Activated effector memory CD4-positive, alpha-beta T cell treated with anti-CD3 and anti-CD28 coated beads, Interleukin-2, amount 50 U/mL, for 16 hours (primary cell): ENCODE measurements at regions not wholly inside any gene's neighbourhood (a gene's known extent, or its start where the extent isn't known, plus 50 kb on each side); places are given as distances from the start of the nearest gene placed in this dataset.

ENCODE experiments used
- DNase-seq: peaks from one replicate; pipeline ENCODE4 v3.0.0-alpha.2; 2020

DNA sequence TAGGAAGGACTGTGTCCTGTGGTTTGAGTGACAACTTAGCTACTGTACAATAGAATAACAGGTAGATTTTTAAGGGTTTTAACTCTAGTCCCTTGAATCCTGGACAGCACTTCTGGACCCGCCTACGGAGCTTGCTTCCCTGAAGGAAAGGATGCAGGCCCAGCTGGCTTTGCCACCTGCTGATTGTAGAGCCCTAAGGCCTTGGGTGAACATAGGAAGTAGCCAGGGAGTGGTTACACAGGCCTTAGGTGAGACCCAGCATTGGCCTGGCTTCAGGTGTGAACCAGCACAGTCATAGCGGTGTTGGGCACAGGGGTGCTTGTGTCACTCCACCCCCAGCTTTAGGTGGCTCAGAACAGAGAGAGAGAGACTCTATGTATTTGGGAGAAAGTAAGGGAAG lies 413.5 kb downstream of the GRIA2 start:
- no peak for DNase-seq

DNA sequence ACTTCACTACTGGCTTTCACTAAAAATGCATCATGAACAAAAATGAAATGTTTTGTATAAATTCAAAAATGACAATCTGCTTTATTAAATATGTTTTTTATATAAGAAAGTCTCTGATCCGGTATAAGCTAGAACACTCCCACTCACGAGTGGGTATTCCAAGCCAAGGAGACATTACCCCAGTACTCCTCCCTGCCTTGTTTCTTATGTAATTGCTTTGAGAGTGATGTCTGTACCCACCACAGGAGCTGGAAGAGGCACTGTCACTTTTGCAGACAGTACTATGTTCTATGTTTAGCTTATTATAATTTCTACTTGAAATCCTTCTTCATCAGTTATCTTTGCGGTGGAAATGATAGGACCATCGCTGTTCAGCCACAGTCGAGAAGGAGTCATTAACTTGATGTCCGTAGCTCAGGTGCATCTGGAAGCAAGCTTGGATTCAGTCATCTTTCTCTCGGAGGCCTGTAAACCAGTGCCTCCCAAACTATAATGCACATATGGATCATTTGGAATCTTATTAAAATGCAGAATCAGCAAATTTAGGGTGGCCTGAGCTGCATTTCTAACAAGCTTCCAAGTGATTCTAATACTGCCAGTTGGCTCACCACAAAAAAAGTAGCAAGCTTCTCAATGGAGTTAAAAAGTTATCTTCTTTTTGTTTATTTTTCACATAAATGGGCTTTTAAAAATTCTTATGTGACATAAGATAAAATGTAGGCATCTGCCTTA lies 396.4 kb downstream of the GRIA2 start:
- no peak for DNase-seq

DNA sequence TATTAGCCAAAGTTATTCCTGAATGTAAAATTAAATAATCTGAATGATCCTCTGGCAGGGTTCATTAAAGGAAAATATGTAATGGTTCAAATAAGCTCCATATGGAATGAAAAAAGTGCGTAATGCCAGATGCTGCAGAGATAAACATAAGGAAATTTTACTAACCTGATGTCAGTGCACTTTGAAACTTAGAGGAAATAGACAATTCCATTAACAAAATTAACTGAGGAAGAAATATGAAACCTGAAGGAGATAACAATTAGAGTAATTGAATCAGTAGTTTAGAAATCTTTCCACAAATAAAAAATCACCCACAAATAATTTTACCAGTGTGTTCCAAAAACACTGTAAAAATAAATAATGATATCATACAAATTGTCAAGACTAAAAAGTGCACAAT lies 387.5 kb downstream of the GRIA2 start:
- no peak for DNase-seq

GRCh38 chr4:157600583-157600982 lies 380.1 kb downstream of the GRIA2 start:
- no peak for DNase-seq

- DNase-seq, result no peak
These were observed 370.7 kb downstream of the GRIA2 start for GRCh38 chr4:157591245-157591644.

DNA sequence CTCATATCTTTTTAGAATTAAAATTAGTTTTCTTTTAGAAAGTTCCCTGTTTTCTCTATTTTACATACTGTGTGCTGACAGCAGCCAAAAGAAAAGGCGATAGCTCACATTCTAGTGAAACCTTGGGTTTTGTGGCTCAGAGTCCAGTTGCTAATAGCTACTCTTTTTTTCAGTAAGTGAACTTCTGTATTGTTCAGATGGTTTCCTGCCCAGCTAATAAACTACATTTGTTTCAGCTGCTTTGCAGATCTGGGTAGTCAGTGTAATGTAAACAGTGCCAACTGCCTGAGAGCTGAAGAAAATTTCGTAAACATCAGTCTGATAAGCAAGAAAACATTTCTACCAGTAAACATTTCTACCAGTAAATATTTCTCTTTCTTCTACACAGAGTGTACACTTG lies 370.2 kb downstream of the GRIA2 start:
- no peak for DNase-seq

DNA sequence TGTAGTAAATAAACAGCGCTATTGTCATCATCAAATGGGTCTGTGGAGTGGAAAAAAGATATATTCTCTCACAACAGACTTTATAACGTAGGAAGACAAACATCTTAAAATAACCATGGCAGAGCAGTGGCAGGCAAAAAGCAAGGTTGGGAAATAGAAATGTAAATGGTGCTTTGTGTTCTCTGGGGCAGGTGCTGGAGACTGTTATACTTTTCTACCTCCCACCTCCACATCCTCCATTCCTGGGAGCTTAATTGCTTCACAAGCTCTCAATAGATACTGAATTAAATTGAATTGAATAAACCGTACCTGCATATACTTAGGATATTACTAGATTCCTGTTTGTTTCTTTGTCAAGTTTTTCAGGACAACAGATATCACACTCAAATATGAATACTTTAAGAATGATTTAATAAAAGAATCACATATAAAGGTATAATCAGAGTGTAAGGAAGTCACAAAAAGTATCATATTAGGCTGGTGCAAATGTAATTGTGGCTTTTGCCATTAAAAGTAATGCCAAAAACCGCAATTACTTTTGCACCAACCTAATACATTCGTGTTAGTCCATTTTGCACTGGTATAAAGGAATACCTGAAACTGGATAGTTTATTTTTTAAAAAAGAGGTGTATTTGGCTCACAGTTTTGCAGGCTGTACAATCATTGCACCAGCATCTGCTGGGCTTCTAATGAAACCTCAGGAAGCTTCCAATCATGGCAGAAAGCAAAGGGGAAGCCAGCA lies 367.3 kb downstream of the GRIA2 start:
- DNase-seq, result no peak

DNA sequence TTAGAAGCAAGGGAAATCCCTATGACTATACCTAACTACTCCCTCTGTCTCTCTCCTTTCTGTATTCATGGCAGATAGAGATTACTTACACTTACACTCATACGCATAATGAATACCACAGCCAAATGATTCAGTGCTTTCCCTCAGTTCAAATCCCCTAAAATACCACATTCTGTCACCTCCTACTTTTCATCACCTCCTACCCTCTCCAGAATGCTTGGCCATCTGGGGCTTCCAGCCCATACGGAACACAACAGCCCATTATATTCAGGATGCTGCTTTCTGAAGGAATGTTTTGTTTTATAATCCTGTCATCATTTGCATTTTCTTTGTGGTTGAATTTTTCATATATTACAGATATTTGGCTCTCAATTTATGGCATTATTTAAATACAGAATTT lies 361.6 kb downstream of the GRIA2 start:
- DNase-seq, result no peak

GRCh38 chr4:157576671-157577217 lies 356.2 kb downstream of the GRIA2 start:
- DNase-seq, result no peak

- no peak for DNase-seq
These were observed 354.8 kb downstream of the GRIA2 start for GRCh38 chr4:157575339-157575738.

GRCh38 chr4:157574606-157575005 lies 354.1 kb downstream of the GRIA2 start:
- DNase-seq, result no peak

DNA sequence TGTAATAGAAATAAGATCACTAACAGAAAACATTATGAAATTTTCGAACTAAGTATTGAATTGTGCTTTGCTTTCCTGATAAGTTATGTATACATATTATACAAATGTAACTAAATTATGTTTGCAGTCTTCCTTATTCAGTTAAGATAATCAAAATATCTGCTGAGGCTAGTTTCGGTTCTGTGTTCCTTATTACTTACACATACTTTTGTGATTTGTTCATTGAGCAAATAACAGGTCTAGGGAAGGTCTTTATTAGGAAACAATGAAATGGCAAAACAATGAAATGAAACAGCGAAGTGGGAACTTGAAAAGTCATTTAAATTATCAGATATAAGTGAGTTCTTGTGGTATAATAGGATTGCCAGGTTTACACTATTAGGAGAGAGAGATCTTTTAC lies 352.4 kb downstream of the GRIA2 start:
- no peak for DNase-seq

DNA sequence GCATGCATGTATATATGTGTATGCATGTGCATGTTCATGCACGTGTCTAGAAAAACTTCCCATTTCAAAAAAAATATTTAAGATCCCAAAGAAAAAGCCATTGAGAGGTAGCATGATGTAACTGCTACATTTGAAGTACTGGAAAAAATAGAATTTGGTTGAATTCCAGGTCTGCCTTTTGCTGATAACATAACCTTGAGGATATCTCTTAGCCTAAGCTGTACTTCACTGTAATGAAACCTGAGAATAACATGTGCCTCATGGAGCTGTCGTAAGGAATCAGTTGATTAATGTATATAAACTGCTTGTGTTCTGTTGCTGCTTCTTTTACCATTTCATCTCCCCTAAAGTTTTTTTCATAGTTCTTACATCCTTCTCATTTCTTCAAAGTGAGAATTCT lies 351.8 kb downstream of the GRIA2 start:
- DNase-seq, result no peak

- DNase-seq, result no peak
These were observed 344.2 kb downstream of the GRIA2 start for GRCh38 chr4:157564771-157565170.

- no peak for DNase-seq
These were observed 343.7 kb downstream of the GRIA2 start for GRCh38 chr4:157564218-157564617.

- DNase-seq, result no peak
These were observed 337.5 kb downstream of the GRIA2 start for GRCh38 chr4:157558016-157558415.

GRCh38 chr4:157550028-157550427 lies 329.5 kb downstream of the GRIA2 start:
- DNase-seq, result no peak

- DNase-seq, result no peak
These were observed 307.4 kb downstream of the GRIA2 start for GRCh38 chr4:157527954-157528353.

GRCh38 chr4:157521906-157522305 lies 301.4 kb downstream of the GRIA2 start:
- no peak for DNase-seq

- DNase-seq, result no peak
These were observed 294.2 kb downstream of the GRIA2 start for GRCh38 chr4:157514711-157515110.

DNA sequence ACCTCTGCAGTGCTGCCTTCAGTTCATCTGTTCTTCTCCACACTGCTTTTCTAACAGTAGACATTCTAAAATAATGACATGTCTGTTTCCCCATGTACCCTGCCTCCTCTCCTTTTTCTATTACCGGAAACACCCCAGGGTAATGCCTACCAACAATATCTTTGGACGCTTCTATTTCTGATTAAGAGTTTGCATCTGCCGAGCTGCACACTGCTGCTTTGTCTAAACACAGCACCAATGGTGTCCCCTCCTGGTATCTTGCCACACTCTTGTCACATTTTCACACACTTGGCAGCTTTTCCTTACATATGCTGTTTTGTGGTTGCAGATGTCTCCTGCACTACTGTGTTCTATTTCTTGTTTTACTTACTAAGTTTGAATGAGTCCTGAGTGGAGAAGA lies 288.8 kb downstream of the GRIA2 start:
- no peak for DNase-seq

DNA sequence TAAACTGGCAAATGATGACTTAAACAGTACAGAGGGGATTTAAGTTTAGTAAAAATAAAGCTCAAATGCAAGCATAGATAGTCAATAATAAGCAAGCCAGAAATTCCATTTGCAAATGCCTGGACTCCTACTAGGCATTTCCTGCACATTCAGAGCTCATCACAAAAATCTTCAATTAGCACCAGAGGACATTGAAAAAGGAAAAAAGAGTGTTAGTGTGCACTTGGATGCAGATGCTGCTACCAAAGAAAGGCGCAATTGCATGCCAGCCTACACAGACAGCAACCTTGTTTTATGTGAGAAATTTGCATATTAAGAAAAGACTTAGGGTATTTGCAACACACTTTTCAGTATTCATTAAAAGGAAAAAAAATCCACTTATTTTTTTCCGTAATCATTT lies 282.1 kb downstream of the GRIA2 start:
- DNase-seq, result no peak

DNA sequence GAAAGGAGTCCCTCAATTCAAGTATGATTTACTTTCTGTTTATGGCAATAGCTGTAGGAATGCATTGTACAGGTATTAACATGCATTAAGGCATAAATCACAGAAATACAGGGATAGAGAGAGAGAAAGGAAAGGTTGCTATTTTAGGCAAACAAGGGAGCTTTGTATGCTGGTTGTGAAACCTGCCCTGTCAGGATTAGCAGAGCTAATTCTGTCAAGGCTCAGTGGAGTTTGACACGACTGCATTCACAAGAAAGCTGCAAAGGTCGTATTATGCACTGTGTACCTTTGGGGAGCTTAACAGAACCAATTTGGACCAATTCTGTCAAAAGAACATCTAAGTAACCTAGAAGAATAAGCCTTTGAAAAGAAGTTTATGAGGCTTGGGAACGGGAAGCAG lies 239.3 kb downstream of the GRIA2 start:
- DNase-seq, result no peak

GRCh38 chr4:157447195-157447594 lies 226.7 kb downstream of the GRIA2 start:
- no peak for DNase-seq
